IMR-90 (cell line): ENCODE measurements at regions not wholly inside any gene's neighbourhood (a gene's known extent, or its start where the extent isn't known, plus 50 kb on each side); places are given as distances from the start of the nearest gene placed in this dataset.

ENCODE experiments used
- ATAC-seq: fragments of 200-7000 bp; cut with Tn5 transposase; 2 replicates; pipeline ENCODE4 v1.9.1; 2020; ENCODE audit warnings: low read depth, mild to moderate bottlenecking, moderate library complexity
- BruUV-seq: library from RNA; stranded (reverse); fragments of 400-500 nt; replicated peaks from 2 replicates; lab custom pipeline; 2021; lab: Mats Ljungman, UMichigan
- CTCF ChIA-PET: fragments of 300-600 bp; formaldehyde crosslinking; extraction: SDS; loops from one replicate; lab custom pipeline; 2021; ENCODE audit warnings: antibody characterized with exemption; lab: Yijun Ruan, JAX
- POLR2A ChIA-PET: fragments of 300-600 bp; sonication (Branson Sonifier 250); formaldehyde crosslinking; loops from one replicate; lab custom pipeline; 2022; ENCODE audit warnings: antibody characterized with exemption; ENCODE audit not compliant: unreplicated experiment; lab: Charles Lee
- DNase-seq: peaks from one replicate; pipeline ENCODE4 v3.0.0; 2013
- H2AFZ ChIP-seq: replicated peaks from 2 replicates; pipeline ENCODE3; 2013; ENCODE audit warnings: low read length, mild to moderate bottlenecking; ENCODE audit not compliant: poor library complexity
- H2AK5ac ChIP-seq: 2 replicates; pipeline ENCODE4 v1.6.1; 2013; ENCODE audit warnings: low read depth, low read length, inconsistent platforms
- H2AK9ac ChIP-seq: replicated peaks from 2 replicates; pipeline ENCODE3; 2013; ENCODE audit warnings: mild to moderate bottlenecking, low read depth, low read length, moderate library complexity; ENCODE audit not compliant: poor library complexity
- H2BK120ac ChIP-seq: 2 replicates; pipeline ENCODE4 v1.6.1; 2013; ENCODE audit warnings: low read depth, low read length, inconsistent platforms
- H2BK15ac ChIP-seq: 3 replicates; pipeline ENCODE4 v1.6.1; 2013; ENCODE audit warnings: low read depth, low read length, inconsistent platforms
- H2BK20ac ChIP-seq: 2 replicates; pipeline ENCODE4 v1.6.1; 2013; ENCODE audit warnings: low read depth, mild to moderate bottlenecking, inconsistent platforms, low read length, moderate library complexity
- H2BK5ac ChIP-seq: 2 replicates; pipeline ENCODE4 v1.6.1; 2013; ENCODE audit warnings: mild to moderate bottlenecking, low read depth, low read length, inconsistent platforms; ENCODE audit not compliant: poor library complexity, severe bottlenecking
- H3K14ac ChIP-seq: replicated peaks from 2 replicates; pipeline ENCODE4 v1.6.1; 2013; ENCODE audit warnings: low read depth, low read length, inconsistent platforms
- H3K18ac ChIP-seq: 2 replicates; pipeline ENCODE4 v1.6.1; 2013; ENCODE audit warnings: low read depth, low read length, control low read depth
- H3K23ac ChIP-seq: 2 replicates; pipeline ENCODE4 v1.6.1; 2013; ENCODE audit warnings: low read depth, low read length, inconsistent platforms
- H3K27ac ChIP-seq: 2 replicates; pipeline ENCODE4 v1.5.1; 2013; ENCODE audit warnings: mild to moderate bottlenecking, control low read depth, low read length; ENCODE audit not compliant: insufficient read depth
- H3K27me3 ChIP-seq: 2 replicates; pipeline ENCODE4 v1.6.1; 2013; ENCODE audit warnings: low read length; ENCODE audit not compliant: control insufficient read depth, insufficient read depth
- H3K36me3 ChIP-seq: 2 replicates; pipeline ENCODE4 v1.6.1; 2013; ENCODE audit warnings: low read length, mixed read lengths; ENCODE audit not compliant: control insufficient read depth, insufficient read depth
- H3K4ac ChIP-seq: 2 replicates; pipeline ENCODE4 v1.6.1; 2013; ENCODE audit warnings: low read depth, low read length, inconsistent platforms
- H3K4me1 ChIP-seq: 2 replicates; pipeline ENCODE4 v1.6.1; 2013; ENCODE audit warnings: low read length, mixed read lengths; ENCODE audit not compliant: control insufficient read depth, insufficient read depth
- H3K4me2 ChIP-seq: 2 replicates; pipeline ENCODE4 v1.6.1; 2013; ENCODE audit warnings: low read depth, mild to moderate bottlenecking, control low read depth, low read length, moderate library complexity
- H3K4me3 ChIP-seq: 2 replicates; pipeline ENCODE4 v1.5.1; 2013; ENCODE audit warnings: low read depth, mild to moderate bottlenecking, control low read depth, low read length, moderate library complexity; ENCODE audit not compliant: insufficient read depth
- H3K56ac ChIP-seq: 2 replicates; pipeline ENCODE4 v1.6.1; 2013; ENCODE audit warnings: low read length, inconsistent platforms; ENCODE audit not compliant: insufficient read depth; ENCODE audit errors: extremely low read depth
- H3K79me1 ChIP-seq, 2 experiments: 2 replicates each; pipeline ENCODE4 v1.6.1; 2013; ENCODE audit warnings: low read length in 2 of 2, inconsistent platforms in 1 of 2, low read depth in 1 of 2
- H3K9ac ChIP-seq: 2 replicates; pipeline ENCODE4 v1.6.1; 2013; ENCODE audit warnings: low read depth, low read length, control low read depth
- H3K9me1 ChIP-seq: 2 replicates; pipeline ENCODE4 v1.6.1; 2013; ENCODE audit warnings: low read length, inconsistent platforms; ENCODE audit not compliant: insufficient read depth
- H3K9me3 ChIP-seq: 2 replicates; pipeline ENCODE4 v1.6.1; 2013; ENCODE audit warnings: low read length; ENCODE audit not compliant: control insufficient read depth, insufficient read depth
- H4K20me1 ChIP-seq: 2 replicates; pipeline ENCODE4 v1.6.1; 2013; ENCODE audit warnings: low read length, inconsistent platforms; ENCODE audit not compliant: insufficient read depth
- H4K5ac ChIP-seq: 2 replicates; pipeline ENCODE4 v1.6.1; 2013; ENCODE audit warnings: mild to moderate bottlenecking, low read depth, low read length, control low read depth
- H4K8ac ChIP-seq, 2 experiments: 2 replicates each; pipeline ENCODE4 v1.6.1; 2013; ENCODE audit warnings: low read depth in 2 of 2, low read length in 2 of 2, control low read depth in 1 of 2, inconsistent platforms in 1 of 2
- H4K91ac ChIP-seq: 2 replicates; pipeline ENCODE4 v1.6.1; 2013; ENCODE audit warnings: low read depth, low read length, inconsistent platforms; ENCODE audit not compliant: insufficient read depth
- BHLHE40 ChIP-seq: fragments of 150-350 bp; IDR thresholded peaks from 2 replicates; pipeline ENCODE4 v1.6.1; 2016; ENCODE audit warnings: mild to moderate bottlenecking, low read depth, low read length
- CHD1 ChIP-seq: IDR thresholded peaks from 2 replicates; pipeline ENCODE4 v1.6.1; 2012; ENCODE audit warnings: low read depth, low read length, improper control_type of control experiment
- MAFK ChIP-seq: IDR thresholded peaks from 2 replicates; pipeline ENCODE4 v1.6.1; 2012; ENCODE audit warnings: low read depth, low read length, improper control_type of control experiment
- MAZ ChIP-seq: IDR thresholded peaks from 2 replicates; pipeline ENCODE4 v1.6.1; 2012; ENCODE audit warnings: low read depth, mild to moderate bottlenecking, low read length, improper control_type of control experiment, moderate library complexity, borderline replicate concordance
- MXI1 ChIP-seq: IDR thresholded peaks from 2 replicates; pipeline ENCODE4 v1.6.1; 2012; ENCODE audit warnings: low read depth, mild to moderate bottlenecking, low read length, moderate library complexity, borderline replicate concordance
- RAD21 ChIP-seq: IDR thresholded peaks from 2 replicates; pipeline ENCODE4 v1.6.1; 2012; ENCODE audit warnings: low read length, improper control_type of control experiment
- RCOR1 ChIP-seq: IDR thresholded peaks from 2 replicates; pipeline ENCODE4 v1.6.1; 2012; ENCODE audit warnings: mild to moderate bottlenecking, low read length, improper control_type of control experiment; ENCODE audit not compliant: insufficient replicate concordance
- SMC3 ChIP-seq: fragments of 150-350 bp; IDR thresholded peaks from 2 replicates; pipeline ENCODE4 v1.6.1; 2016; ENCODE audit warnings: low read depth, mild to moderate bottlenecking, antibody characterized with exemption, low read length, moderate library complexity
- WGBS, 2 experiments: methylation state at CpG; one replicate each; pipeline versions ENCODE4 v1.1.5 to v1.1.7; 2013; ENCODE audit warnings: missing lambda C conversion rate in 2 of 2; ENCODE audit not compliant: insufficient read length in 1 of 2; ENCODE audit errors: extremely low coverage in 2 of 2; 5-methylcytosine and 5-hydroxymethylcytosine counted together
- dilution Hi-C: fragments of 300-500 bp; cut with HindIII; formaldehyde crosslinking; loops from one replicate; pipeline ENCODE4 v1.14.3; 2018; ENCODE audit warnings: low sequenced_read_pairs; ENCODE audit not compliant: unreplicated experiment
- in situ Hi-C: fragments of 300-500 bp; cut with MboI; formaldehyde crosslinking; loops from 3 replicates; pipeline ENCODE4 v1.14.3; 2019; ENCODE audit warnings: low sequenced_read_pairs, inconsistent platforms, mixed read lengths
- intact Hi-C: fragments of 100-400 bp; cut with micrococcal nuclease; formaldehyde crosslinking; loops from 2 replicates; pipeline ENCODE4 v1.10.0; 2022
- TF ChIP-seq, protein P1 (sequence below): conservative IDR thresholded peaks from 2 replicates; pipeline ENCODE4 v1.5.1; 2012; ENCODE audit warnings: mild to moderate bottlenecking, low read depth, low read length, improper control_type of control experiment

GRCh38 chr19:33916792-33917191 is 120.1 kb downstream of the KCTD15 start:
- H2AFZ ChIP-seq, result no peak overlapping the region
- H3K18ac ChIP-seq, result no peak overlapping the region
- POLR2A ChIA-PET, result no interaction called here
- intact Hi-C loops, result loop anchor here (2.0 kb wide), 1 partner anchor 60 kb away; no protein-coding TSS in a partner anchor
- no peak for DNase-seq
- no peaks in the 10 kb centered on the region for H3K9me1 ChIP-seq
- no peak overlapping the region for H2BK5ac ChIP-seq
- H4K8ac ChIP-seq, result no peak overlapping the region
- H3K14ac ChIP-seq, result no peak overlapping the region
- H2BK20ac ChIP-seq, result no peak overlapping the region
- no peak overlapping the region for H3K4me3 ChIP-seq
- no peak overlapping the region for H2BK120ac ChIP-seq
- no peak for TF ChIP-seq SMC3
- no peak for TF ChIP-seq RAD21
- no peak for TF ChIP-seq MAZ
- no peak for TF ChIP-seq RCOR1
- TF ChIP-seq CHD1, result no peak
- no peak for TF ChIP-seq BHLHE40
- TF ChIP-seq, protein P1, sequence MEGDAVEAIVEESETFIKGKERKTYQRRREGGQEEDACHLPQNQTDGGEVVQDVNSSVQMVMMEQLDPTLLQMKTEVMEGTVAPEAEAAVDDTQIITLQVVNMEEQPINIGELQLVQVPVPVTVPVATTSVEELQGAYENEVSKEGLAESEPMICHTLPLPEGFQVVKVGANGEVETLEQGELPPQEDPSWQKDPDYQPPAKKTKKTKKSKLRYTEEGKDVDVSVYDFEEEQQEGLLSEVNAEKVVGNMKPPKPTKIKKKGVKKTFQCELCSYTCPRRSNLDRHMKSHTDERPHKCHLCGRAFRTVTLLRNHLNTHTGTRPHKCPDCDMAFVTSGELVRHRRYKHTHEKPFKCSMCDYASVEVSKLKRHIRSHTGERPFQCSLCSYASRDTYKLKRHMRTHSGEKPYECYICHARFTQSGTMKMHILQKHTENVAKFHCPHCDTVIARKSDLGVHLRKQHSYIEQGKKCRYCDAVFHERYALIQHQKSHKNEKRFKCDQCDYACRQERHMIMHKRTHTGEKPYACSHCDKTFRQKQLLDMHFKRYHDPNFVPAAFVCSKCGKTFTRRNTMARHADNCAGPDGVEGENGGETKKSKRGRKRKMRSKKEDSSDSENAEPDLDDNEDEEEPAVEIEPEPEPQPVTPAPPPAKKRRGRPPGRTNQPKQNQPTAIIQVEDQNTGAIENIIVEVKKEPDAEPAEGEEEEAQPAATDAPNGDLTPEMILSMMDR, result no peak
- no peak for TF ChIP-seq MAFK
- no peak for TF ChIP-seq MXI1
- WGBS, 2 experiments, result 20% methylated on average over 1 of the region's 1 CpG; no CpG with 5 or more reads in 1 of the 2 experiments
- CTCF ChIA-PET, result no interaction called here
- no peak overlapping the region for H3K27ac ChIP-seq
- H4K20me1 ChIP-seq, result no peaks in the 10 kb centered on the region
- no peak overlapping the region for H3K9ac ChIP-seq
- H3K56ac ChIP-seq, result no peak overlapping the region
- dilution Hi-C loops, result no loop called here
- no peak overlapping the region for H3K23ac ChIP-seq
- H2BK15ac ChIP-seq, result no peak overlapping the region
- H3K36me3 ChIP-seq, result no peaks in the 10 kb centered on the region
- no peak for ATAC-seq
- BruUV-seq, result no TSS peak
- no peaks in the 10 kb centered on the region for H3K79me1 ChIP-seq
- no peaks in the 10 kb centered on the region for H3K27me3 ChIP-seq
- in situ Hi-C loops, result no loop called here
- H4K91ac ChIP-seq, result no peak overlapping the region
- no peaks in the 10 kb centered on the region for H3K4me1 ChIP-seq
- no peak overlapping the region for H2AK5ac ChIP-seq
- no peak overlapping the region for H3K4me2 ChIP-seq
- no peak overlapping the region for H3K4ac ChIP-seq
- H2AK9ac ChIP-seq, result no peak overlapping the region
- H4K5ac ChIP-seq, result no peak overlapping the region
- H3K9me3 ChIP-seq, result no peaks in the 10 kb centered on the region
